Dedifferentiated amniotic fluid mesenchymal stem cell (primary cell): ENCODE measurements at regions not wholly inside any gene's neighbourhood (a gene's known extent, or its start where the extent isn't known, plus 50 kb on each side); places are given as distances from the start of the nearest gene placed in this dataset.

Experiments
- DNase-seq: peaks from one replicate; pipeline ENCODE4 v3.0.0-alpha.2; 2016; ENCODE audit errors: extremely low spot score

DNA sequence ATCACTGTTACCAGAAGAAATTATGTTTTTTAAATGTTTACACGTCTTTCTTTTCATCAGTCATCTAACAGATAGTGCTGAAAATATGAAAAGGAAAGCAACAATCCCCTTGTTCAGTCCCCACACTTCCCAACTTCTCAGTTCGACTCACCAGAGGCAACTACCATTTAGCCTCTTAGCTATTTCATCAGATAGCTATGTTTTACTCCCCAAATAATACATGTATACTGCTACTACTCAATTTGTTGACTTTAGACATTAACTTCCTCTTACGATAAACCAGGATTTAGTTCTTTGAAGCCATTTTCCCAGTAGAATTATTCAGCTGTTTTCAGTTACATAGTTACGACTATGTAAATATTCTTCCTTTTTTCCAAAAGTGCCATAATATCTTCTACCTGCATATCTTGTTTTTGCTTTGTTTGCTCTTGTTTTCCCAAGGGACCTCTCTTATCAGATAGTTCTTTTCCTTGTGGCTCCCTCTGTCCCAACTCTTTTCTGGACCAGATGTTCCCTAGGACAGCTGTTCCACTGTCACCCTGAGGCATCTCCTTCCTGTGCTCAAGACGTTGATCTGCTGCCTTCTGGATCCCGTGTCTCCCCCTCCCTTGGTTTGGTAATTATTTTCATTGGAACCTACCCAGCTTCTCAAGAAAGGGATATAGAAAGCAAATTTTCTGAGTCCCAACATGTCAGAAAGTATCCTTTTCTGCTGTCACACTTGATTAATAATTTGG, 289.3 kb upstream of the TANK start:
- DNase-seq, result peak; percentile 75

- DNase-seq, result no peak
Observed at GRCh38 chr2:160871953-160872352, 288.3 kb upstream of the TANK start.

GRCh38 chr2:160876029-160876428, 284.2 kb upstream of the TANK start:
- DNase-seq, result no peak

GRCh38 chr2:160876765-160877164, 283.5 kb upstream of the TANK start:
- no peak for DNase-seq

- no peak for DNase-seq
Observed at GRCh38 chr2:160878618-160879017, 281.6 kb upstream of the TANK start.

DNA sequence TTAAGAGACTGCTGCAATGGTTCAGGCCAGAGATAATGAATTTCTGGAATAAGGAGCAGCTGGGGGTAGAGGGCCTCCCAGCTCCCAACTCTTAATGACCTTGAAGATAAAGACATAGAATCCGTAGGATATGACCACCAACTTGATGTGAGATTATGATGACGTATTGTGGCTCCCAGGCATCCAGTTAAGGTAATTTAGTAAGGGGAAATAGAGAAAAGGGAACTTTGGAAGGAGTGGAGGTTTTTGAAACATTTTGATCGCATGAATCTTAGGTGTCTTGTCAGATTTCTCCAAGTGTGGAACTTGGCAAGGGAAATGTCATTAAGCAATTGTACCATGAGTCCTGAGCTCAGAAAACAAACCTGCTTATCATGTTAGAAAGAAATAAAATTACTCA, 277.3 kb upstream of the TANK start:
- no peak for DNase-seq

DNA sequence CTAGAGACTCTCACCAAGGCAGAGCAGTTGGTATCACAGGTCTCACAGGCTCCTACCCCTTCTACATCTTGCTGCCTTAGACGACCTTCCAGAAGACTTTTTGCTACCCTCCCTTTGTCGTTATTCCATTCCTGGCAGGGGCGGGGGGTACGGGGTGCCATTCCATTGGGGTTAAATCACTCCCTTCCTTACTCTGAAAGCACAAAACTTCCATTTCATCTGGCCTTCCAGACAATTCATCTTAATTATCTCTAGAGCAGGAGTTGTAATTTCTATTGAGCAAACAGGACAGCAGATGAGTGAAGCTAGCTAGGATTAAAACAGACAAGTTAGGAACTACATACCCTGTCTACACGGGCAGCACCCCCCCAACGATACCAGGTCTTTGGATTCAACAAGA, 276.2 kb upstream of the TANK start:
- no peak for DNase-seq

DNA sequence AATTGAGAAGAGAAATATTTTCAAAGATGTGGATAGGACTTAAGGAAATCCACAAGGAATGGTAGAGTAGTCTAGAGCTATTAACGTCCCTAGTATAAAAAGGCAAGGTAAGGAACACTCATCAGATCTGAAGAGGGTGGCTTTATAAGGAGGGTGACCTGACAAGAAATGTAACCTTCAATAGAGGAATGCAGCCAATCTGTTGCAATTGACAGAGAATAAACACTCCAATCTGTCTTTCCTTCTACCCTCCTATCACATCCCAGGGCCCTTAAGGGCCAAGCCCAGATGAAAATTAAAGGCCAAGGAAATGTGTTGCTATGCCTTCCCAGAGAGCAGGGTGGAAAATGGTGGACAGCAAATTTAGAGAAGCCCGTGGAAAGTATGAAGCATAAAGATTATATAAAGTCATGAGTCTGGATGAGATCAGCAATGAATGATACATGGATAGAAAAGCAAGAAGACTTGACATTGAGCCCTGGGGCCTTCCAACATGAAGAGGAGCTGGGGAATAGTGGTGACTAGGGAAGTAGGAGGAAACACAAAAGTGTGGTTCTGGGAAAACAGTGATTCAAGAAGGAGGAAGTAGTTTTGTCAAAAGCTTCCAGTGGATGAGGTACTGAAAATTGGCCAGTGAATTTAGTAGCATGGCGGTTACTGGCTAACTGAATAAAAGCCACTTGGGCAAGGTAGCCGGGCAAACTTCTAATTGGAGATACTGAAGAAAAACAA, 270.6 kb upstream of the TANK start:
- DNase-seq, result no peak

GRCh38 chr2:160890667-160891352, 269.4 kb upstream of the TANK start:
- no peak for DNase-seq

DNA sequence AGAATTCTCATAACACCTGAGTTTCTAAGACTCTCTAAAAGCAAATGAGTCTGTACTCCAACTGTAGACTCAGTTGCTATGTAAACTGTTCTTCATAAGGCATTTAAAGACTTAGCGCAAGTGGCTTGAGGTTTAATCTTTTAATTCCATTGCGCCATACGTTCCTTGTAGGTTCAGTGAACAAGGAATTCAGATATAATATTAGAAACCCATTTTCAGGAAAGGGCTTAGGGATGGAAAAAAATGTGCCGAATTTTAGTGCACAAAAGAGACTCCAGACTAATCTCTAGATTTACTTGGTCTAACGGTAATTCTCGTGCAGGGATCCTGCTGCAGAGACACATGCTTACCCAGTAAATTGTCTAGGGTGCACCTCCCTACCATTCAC, 268.9 kb upstream of the TANK start:
- DNase-seq, result no peak

DNA sequence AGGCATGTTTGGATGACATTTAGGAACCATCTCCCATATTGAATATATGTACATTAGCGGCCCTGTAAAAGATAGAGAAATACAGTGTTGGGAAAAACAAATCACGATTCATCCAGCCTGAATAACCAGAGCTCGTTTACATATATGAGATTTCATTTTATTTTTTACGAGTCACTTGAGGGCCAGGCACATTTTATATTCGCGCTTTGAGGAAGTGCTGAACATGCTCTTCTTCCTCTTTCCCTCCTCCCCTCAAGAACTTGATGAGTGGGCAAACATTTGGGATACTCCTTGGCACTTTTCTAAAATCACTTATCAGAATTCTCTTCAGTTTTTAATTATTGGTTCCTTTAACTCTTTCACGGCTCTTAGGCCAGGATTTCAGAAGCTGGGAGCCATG, 268.0 kb upstream of the TANK start:
- no peak for DNase-seq

DNA sequence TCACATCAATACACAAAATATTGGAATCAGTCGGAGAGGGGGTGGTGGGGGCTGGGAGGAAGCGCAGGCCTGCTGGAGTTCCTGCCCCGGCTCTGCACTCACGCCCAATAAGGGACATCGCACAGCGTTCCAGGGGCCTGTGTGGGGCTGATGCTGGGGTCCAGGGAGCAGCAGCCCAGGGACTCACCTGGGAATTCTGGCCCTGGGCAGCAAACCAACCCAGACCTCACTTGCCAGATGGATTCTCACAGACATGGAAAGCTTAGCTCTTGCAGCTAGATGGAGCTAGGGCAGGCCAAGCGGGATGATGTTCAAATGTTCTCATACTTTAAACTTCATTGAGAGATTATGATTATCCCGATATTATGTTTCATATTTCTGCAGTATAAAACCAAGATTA, 266.6 kb upstream of the TANK start:
- DNase-seq, result no peak

DNA sequence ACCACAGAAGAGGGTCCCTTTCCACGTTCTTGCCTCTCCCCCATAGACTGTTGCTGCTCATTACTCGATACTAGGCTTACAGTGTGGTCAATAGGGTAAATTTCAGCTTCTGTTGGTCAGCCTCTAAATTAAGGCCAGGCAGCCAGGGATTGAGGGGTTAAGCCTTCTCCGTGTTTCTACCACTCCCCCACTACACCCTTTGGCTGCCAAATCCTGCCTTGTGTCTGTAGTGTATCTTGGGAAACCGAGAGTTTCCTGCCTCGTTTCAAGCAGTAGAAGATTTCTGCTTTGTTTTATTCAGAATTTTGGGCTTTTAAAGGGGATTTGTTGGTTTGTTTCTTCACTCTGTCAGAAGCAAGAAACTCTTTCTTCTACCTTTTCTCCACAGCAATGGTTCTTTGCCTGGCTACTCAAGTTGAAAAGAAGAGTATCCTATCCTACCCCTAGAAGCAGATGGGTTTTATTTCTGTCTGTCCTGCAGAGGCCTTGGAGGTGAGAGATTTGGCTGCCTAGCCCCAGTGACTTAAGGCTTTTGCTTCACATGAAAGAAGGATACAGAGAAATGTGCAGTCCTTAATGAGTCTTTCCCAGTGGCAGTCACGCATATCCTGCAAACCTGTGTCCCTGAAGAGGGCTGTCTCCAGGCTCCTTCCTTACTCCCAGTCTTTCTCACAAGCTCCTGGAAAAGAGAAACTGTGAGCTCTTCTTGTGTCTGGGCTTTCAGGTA, 261.5 kb upstream of the TANK start:
- no peak for DNase-seq

DNA sequence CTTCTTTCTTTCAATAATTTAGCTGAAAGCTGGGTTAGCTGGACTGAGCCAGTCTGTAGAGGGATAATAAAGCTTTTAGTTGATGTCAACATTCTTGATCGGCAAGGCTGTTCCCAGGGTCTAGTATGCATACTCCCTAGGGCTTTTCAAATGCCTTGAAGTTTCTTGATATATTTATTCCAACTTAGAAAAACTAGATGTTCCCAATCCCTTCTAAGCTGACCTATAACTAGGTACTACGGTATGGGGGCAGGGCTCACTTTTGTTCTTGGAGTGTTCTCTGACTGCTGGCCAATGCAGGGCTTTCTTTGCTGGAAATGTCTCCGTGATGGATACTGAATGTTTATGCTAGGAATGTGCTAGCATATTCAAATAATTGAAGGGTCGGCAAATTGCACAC, 258.6 kb upstream of the TANK start:
- DNase-seq, result no peak

DNA sequence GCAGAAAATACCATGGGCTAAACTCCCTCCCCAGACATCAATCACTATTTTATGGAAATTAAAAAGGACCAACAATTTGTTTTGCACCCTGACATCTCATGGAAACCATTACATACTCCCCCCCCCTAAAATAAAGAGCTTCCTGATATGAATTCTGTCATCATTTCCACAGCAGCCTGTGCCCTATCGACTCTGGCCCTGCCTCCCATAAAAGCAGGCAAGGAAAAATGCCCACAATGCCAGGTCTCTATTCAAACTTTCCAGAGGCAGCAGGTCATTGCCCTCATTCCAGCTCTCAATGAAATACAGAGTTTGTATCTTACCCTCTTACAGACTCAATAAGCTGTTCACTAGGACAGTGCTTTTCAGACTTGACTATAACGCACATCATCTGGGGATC, 254.4 kb upstream of the TANK start:
- DNase-seq, result no peak

DNA sequence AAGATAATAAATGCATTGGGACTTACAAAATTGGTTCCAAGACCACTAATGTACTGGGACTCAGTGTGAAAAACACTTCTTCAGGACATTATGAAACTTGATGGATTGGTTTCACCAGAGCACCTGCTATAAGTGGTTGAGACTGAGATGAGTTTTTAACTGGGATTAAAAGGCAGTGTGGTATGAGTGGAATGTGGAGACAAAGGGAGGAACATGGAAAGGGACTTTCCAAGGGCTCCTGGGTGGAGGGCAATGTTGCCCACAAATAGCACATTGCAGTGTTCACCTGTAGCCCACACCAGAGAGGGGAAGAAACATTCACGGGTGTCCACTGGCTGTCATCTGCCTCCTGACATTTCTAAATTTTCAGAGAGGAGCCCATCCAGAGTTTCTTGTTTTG, 253.3 kb upstream of the TANK start:
- DNase-seq, result no peak

DNA sequence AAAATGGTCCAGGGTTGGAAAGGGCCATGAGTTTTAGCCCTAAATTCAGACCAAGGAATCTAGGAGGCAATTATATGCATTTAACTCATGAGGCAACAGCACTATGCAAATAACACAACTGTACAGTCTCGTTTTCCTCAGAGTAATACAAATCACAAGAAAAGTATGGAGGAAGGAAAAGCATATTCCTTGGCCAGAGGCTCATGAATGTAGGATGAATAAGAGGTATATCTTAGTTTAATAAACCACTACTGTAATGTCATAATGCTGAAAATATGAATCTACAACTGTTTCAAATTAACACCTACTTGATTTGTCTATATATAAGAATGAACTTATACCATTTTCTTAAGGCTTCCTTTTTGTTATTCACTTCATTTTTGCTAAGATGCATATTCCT, 252.5 kb upstream of the TANK start:
- DNase-seq, result no peak

- no peak for DNase-seq
Observed at GRCh38 chr2:160908157-160908556, 252.1 kb upstream of the TANK start.

GRCh38 chr2:160909781-160910242, 250.4 kb upstream of the TANK start:
- DNase-seq, result no peak

DNA sequence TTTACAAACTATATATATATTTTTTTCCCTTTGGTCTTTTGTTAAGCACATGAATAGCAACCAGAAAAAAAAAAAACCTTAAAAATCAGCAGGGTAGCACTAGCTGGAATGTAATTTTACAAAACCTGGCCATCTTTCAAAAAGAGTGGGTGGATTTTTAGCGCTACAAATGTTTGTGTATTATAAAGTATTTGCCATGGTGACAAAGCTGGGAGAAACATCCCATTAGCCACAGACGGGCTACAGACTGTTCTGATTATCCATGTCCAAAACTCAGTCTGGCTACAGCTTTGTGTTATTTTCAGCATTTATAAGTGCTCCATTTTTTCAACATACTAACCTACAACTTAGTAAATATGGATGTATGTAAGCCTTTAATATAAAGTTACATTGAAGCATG, 249.5 kb upstream of the TANK start:
- DNase-seq, result peak; percentile 95

- no peak for DNase-seq
Observed at GRCh38 chr2:160911258-160911657, 249.0 kb upstream of the TANK start.

- no peak for DNase-seq
Observed at GRCh38 chr2:160912276-160912675, 248.0 kb upstream of the TANK start.
